ENCODE measurements at regions not wholly inside any gene's neighbourhood (a gene's known extent, or its start where the extent isn't known, plus 50 kb on each side); places are given as distances from the start of the nearest gene placed in this dataset.

DNA sequence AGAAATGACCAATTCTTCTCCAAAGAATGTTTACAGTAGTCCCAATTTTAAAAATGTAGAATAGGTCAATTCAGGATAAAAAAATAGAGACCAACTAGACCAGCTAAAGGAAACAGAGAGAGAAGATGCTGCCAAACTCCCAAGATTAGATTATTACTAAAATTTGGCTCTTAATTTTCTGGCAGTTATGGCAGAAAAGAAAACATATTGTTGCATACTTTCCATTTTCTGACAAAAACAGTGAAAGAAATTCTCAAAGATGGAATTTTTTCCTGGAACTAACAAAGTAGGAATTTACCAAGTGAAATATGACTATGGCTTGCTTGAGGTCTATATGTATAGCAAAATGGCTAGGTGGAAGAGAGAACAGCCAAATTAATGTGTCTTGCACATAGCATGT is 138.3 kb upstream of the STK17B start:
- Histone ChIP-seq H3K4me3 (ENCODE audit: low read depth, low read length) (no peak overlapping the region), H3K36me3 (ENCODE audit: control insufficient read depth, insufficient read depth, low read length) (no peaks in the 10 kb centered on the region), H3K27me3 (ENCODE audit: control insufficient read depth, insufficient read depth, low read length) (no peaks in the 10 kb centered on the region)
- no peak for DNase-seq (ENCODE audit: low read depth)
- TF ChIP-seq, protein P1, sequence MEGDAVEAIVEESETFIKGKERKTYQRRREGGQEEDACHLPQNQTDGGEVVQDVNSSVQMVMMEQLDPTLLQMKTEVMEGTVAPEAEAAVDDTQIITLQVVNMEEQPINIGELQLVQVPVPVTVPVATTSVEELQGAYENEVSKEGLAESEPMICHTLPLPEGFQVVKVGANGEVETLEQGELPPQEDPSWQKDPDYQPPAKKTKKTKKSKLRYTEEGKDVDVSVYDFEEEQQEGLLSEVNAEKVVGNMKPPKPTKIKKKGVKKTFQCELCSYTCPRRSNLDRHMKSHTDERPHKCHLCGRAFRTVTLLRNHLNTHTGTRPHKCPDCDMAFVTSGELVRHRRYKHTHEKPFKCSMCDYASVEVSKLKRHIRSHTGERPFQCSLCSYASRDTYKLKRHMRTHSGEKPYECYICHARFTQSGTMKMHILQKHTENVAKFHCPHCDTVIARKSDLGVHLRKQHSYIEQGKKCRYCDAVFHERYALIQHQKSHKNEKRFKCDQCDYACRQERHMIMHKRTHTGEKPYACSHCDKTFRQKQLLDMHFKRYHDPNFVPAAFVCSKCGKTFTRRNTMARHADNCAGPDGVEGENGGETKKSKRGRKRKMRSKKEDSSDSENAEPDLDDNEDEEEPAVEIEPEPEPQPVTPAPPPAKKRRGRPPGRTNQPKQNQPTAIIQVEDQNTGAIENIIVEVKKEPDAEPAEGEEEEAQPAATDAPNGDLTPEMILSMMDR (IDR thresholded peaks at IDR 0.05; ENCODE audit: insufficient read depth, low read length, severe bottlenecking): no peak
- FAIRE-seq: no peak

DNA sequence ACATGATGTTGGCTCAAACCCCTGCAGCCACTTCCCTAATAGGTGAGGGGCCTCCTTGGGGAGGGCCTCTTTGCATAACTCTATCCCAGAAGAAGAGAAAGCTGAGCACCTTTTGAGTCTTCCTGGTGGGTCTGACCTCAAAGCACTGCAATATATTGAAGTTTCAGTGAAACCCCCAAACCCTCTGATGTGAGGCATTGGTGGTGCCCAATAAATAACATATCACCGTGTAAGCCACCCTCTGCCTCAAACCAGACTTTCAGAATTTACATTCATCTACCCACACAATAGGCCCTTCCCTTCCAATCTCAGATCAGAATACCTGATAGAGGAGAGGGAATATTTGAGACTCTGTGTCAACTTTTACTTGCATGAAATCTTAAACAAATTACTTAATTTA is 142.8 kb upstream of the STK17B start:
- DNase-seq (ENCODE audit: low read depth) (no peak), FAIRE-seq (no peak)
- TF ChIP-seq, protein P1 (IDR thresholded peaks at IDR 0.05; ENCODE audit: insufficient read depth, low read length, severe bottlenecking): no peak
- H3K36me3 ChIP-seq (ENCODE audit: control insufficient read depth, insufficient read depth, low read length): no peaks in the 10 kb centered on the region
- no peaks in the 10 kb centered on the region for H3K27me3 ChIP-seq (ENCODE audit: control insufficient read depth, insufficient read depth, low read length)
- no peak overlapping the region for H3K4me3 ChIP-seq (ENCODE audit: low read depth, low read length)

DNA sequence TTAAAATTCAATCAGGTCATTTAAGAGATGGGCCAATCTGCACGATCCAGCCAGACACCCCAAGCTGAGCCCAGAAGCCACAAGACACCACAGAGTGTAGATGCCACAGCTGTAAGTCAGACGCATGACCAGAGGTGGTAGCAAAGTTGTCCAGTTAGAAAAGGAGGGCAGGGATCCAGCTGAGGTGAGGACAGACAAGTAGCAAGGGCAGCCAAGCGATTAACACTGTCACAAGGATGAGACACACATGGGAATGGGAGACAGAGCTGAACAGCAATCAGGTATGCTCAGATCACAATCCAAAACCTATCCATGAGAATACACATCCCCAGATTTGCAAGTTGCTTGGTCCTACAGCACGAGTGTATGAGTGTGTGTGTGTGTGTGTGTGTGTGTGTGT is 143.4 kb upstream of the STK17B start:
- FAIRE-seq (no peak), DNase-seq (ENCODE audit: low read depth) (no peak)

DNA sequence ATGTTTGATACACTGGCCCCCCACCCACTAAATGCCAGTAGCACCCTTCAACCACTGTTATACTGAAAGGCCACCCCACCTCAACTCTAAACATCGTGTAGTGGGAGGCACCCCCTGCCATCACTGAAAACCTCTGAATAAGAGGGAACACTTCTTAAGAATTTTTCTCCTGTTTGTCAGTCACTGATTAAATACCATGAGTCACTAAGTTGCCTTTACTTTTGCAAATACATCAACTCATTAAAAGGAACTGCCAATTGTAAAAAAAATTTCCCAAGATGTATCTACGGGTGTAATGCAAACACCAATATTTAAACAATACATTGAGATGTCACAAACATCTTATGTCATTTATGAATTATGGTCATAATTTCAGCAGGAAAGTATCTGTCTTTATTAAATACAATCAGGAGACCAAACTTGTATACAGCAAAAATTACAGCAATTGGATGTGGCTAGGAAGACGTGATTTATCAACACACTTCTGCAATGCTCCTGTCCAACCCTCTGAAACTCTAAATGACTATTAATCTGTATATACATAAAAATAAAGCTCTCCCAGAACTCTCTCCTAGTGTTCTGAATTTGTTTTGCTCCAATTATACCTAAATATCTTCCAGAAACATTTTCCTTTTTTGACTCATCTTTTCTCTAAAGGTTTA is 144.1 kb upstream of the STK17B start:
- Histone ChIP-seq H3K4me3 (ENCODE audit: low read depth, low read length) (no peak overlapping the region), H3K36me3 (ENCODE audit: control insufficient read depth, insufficient read depth, low read length) (no peaks in the 10 kb centered on the region), H3K27me3 (ENCODE audit: control insufficient read depth, insufficient read depth, low read length) (no peaks in the 10 kb centered on the region)
- TF ChIP-seq, protein P1 (IDR thresholded peaks at IDR 0.05; ENCODE audit: insufficient read depth, low read length, severe bottlenecking): no peak
- FAIRE-seq: no peak
- DNase-seq (ENCODE audit: low read depth): peak; percentile 87

More for the DNA sequence above, 143.4 kb upstream of the STK17B start:
- TF ChIP-seq, protein P1 (IDR thresholded peaks at IDR 0.05; ENCODE audit: insufficient read depth, low read length, severe bottlenecking): no peak
- no peak overlapping the region for H3K4me3 ChIP-seq (ENCODE audit: low read depth, low read length)
- no peaks in the 10 kb centered on the region for H3K36me3 ChIP-seq (ENCODE audit: control insufficient read depth, insufficient read depth, low read length)
- H3K27me3 ChIP-seq (ENCODE audit: control insufficient read depth, insufficient read depth, low read length): no peaks in the 10 kb centered on the region

DNA sequence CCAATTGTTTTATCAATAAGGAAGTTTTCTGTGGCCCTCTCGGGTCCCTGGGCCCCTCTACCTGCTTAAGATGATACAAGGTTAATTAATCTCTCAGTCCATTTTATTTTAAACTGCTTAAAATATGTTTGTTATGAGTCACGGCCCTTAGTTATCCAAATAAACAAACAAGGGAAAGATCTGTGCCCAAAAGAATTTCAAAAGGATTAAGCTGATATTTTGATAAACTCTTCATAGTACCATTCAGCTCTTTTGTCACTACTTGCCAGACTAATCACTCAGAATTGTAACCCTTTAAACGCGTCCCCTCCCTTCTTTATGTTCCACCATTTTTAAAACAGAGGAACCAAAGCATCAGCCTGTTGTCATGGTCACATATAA is 144.7 kb upstream of the STK17B start:
- Histone ChIP-seq H3K27me3 (ENCODE audit: control insufficient read depth, insufficient read depth, low read length) (no peaks in the 10 kb centered on the region), H3K4me3 (ENCODE audit: low read depth, low read length) (no peak overlapping the region), H3K36me3 (ENCODE audit: control insufficient read depth, insufficient read depth, low read length) (no peaks in the 10 kb centered on the region)
- TF ChIP-seq, protein P1 (IDR thresholded peaks at IDR 0.05; ENCODE audit: insufficient read depth, low read length, severe bottlenecking): no peak
- FAIRE-seq: no peak
- DNase-seq (ENCODE audit: low read depth): no peak
